Islet of Langerhans (tissue), 1 donor: ENCODE measurements at regions not wholly inside any gene's neighbourhood (a gene's known extent, or its start where the extent isn't known, plus 50 kb on each side); places are given as distances from the start of the nearest gene placed in this dataset.
A peak's percentile ranks its signal among the peaks of the same experiment; 100 is the strongest.

Source experiments
- FAIRE-seq: peaks from one replicate; lab custom pipeline; 2011; peaks lifted over from hg19 to GRCh38; lab: Jason Lieb, UNC

- no peak for FAIRE-seq
Measured at GRCh38 chr14:76926521-76927251, 100.5 kb downstream of the LRRC74A start.

DNA sequence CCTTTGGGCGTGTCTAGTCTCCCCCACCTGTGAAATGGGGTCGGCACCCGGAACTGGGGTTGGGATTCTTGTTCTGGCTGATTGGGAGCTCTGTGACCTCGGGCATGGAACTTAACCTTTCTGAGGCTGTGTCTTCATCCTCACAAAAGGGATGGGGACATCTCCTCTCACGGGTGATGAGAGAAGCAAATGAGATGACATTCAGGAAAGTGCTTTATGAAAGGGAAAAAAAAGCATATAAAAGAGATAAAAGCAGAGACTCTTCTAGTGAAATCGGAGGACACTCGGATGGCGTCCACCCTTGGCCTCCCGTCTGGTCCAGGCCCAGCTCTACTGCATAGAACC lies 98.9 kb downstream of the LRRC74A start:
- no peak for FAIRE-seq

DNA sequence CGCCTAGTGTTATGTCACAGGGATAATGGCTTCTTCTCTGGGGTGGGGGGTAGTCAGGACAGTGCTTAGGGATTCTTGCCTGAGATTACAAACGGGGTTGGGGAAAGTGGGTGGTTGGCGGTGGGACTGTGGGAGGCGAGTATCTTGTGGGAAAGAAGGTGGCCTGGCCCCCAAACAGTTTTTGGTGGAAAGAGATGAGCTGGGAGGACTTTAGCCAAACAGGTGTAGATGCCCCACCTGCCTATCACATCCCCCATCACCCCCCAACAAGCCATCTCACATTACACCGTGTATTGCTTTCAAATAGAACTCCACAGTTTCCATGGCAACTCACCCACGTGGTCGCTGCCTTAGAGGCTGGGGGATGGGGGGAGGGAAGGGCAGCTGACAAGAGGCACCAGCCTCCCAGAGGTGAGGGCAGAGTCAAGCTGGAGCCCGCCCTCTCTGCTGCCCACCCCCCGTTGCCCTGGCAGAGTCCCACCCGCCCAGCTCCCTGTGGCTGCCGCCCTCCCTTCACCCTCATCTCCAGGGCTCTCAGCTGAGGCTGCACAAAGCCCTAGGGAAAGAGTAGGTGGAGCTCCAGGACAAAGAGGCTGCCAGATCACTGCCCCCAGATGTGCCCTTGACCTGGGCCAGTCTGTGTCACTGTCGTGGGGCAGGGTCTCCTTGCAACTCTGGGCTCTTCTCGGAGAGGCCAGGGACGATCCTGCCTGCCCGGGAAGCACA lies 98.3 kb downstream of the LRRC74A start:
- FAIRE-seq, result no peak

DNA sequence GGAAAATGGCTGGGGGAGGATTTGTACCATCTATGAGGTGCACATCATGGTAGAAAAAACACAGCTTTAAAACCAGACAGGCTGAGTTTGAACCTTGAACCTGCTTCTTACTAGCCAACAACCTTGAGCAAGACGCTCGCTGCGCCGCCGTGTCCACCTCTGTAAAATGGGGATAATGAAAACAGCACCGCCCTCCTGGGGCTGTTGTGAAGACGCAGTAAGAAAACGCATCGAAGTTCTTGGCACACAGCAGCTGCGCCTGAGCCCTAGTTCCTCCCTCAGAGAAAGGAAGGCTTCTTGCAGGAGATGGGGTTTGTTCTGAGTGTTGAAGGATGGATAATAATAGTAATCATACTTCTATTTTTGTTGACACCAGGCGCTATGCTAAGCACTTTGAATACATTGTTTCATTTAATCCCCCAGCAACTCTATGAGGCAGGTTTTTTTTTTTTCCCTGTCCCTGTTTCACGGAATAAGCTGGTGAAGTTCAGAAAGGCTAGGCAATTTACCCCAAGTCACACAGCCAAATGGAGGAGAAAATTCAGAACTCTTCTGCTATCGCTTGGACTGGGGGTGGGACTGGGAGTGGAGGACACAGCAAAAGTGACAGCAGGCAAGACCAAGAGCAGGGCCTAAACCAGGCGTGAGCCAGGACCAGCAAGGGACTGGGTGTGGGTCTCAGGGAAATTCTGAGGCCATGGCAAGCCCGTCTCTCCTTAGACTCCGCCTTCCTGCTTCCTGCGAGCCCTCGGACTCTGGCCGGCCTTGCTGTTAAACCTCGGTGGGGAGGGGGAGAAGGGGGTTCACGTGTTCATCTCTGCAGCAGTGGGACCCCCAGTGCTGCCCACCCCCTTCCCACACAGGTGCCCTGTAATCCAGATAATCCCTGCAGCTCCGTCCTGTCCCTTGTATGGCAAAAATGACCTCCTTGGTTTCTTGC lies 97.5 kb downstream of the LRRC74A start:
- no peak for FAIRE-seq

DNA sequence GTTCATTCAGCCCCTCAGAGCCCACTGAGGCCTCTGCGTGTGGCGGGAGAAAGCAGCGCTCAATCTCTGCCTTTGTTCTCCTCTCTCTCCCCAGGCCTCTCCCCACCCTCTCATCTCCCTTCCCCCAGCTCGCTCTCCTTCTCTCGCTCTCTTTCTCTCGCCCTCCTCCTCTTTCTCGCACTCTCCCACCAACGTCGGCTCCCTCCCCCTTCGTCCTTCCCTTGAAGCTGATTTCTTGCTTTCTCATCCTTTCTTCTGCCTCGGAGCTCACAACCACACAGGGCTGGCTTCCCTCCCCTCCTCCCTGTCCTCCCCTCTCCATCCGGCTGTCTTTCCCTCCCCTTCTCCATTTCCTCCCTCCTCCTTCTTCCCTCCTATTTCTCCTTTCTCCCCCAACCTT lies 96.4 kb downstream of the LRRC74A start:
- no peak for FAIRE-seq

GRCh38 chr14:76922092-76922491 lies 95.9 kb downstream of the LRRC74A start:
- FAIRE-seq, result no peak

DNA sequence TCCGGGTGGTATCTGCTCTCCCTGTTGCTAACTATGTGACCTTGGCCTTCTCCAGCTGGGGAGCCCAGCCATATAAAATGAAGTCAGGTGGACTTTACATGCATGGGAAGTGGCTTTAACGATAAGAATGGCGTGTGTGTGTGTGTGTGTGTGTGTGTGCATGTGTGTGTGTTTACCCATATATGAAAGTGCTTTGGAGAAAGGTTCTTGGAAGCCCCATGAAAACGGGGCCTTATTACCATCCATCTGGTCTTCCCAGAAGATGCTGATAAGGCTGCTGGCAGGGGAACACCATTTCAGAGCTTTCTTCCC lies 94.8 kb downstream of the LRRC74A start:
- FAIRE-seq, result no peak

GRCh38 chr14:76920331-76921087 lies 94.3 kb downstream of the LRRC74A start:
- FAIRE-seq, result no peak

GRCh38 chr14:76919431-76920330 lies 93.5 kb downstream of the LRRC74A start:
- peak; percentile 86 for FAIRE-seq
